Gastroesophageal sphincter (tissue), 4 donors: ENCODE measurements at regions not wholly inside any gene's neighbourhood (a gene's known extent, or its start where the extent isn't known, plus 50 kb on each side); places are given as distances from the start of the nearest gene placed in this dataset.

ENCODE experiments used
- ATAC-seq: fragments of 150-250 bp; one replicate; pipeline ENCODE4 v1.9.1; 2016; ENCODE audit warnings: mild to moderate bottlenecking, moderate library complexity
- H3K27ac ChIP-seq, 4 donors: fragments of 200-600 bp; sonication (generic) in 3 of 4; 1 replicate in 3 of 4; 2 replicates in 1 of 4; pipeline ENCODE4 v1.5.1; 2016 to 2019
- H3K27me3 ChIP-seq: fragments of 200-600 bp; sonication (generic); one replicate; pipeline ENCODE4 v1.5.1; 2019
- H3K36me3 ChIP-seq, 2 donors: fragments of 200-600 bp; sonication (generic); one replicate each; pipeline ENCODE4 v1.5.1; 2019; ENCODE audit warnings: control low read depth in 1 of 2
- H3K4me1 ChIP-seq, 3 donors: fragments of 200-600 bp; sonication (generic); 1 replicate in 2 of 3; 2 replicates in 1 of 3; pipeline ENCODE4 v1.5.1; 2016 to 2019; ENCODE audit warnings: control low read depth in 2 of 3
- H3K4me3 ChIP-seq, 2 donors: fragments of 200-600 bp; sonication (generic); one replicate each; pipeline ENCODE4 v1.5.1; 2019; ENCODE audit warnings: mild to moderate bottlenecking in 1 of 2, moderate library complexity in 1 of 2
- H3K9me3 ChIP-seq, 3 donors: fragments of 200-600 bp; sonication (generic); one replicate each; pipeline ENCODE4 v1.5.1; 2017 to 2019; ENCODE audit warnings: control low read depth in 2 of 3
- CTCF ChIP-seq, 4 experiments: fragments of 200-600 bp in 2 of 4; fragments of 450-650 bp in 2 of 4; sonication (generic) in 1 of 4; IDR thresholded peaks; one replicate each; pipeline ENCODE4 v1.5.1; 2017 to 2019; ENCODE audit warnings: antibody characterized with exemption in 4 of 4, mild to moderate bottlenecking in 2 of 4, moderate library complexity in 2 of 4
- EP300 ChIP-seq: sonication (generic); formaldehyde crosslinking; IDR thresholded peaks from one replicate; pipeline ENCODE4 v1.6.1; 2017; ENCODE audit warnings: antibody characterized with exemption, mild to moderate bottlenecking
- POLR2A ChIP-seq, 2 donors: fragments of 450-650 bp; IDR thresholded peaks; one replicate each; pipeline ENCODE4 v1.6.1; 2017; ENCODE audit warnings: antibody characterized with exemption in 2 of 2, mild to moderate bottlenecking in 2 of 2, moderate library complexity in 1 of 2
- POLR2AphosphoS5 ChIP-seq: sonication (generic); formaldehyde crosslinking; IDR thresholded peaks from one replicate; pipeline ENCODE4 v1.6.1; 2017; ENCODE audit warnings: antibody characterized with exemption
- WGBS, 2 donors: methylation state at CpG; one replicate each; pipeline ENCODE4 v1.1.5; 2018; ENCODE audit warnings: low coverage in 1 of 2; 5-methylcytosine and 5-hydroxymethylcytosine counted together

- Histone ChIP-seq H3K4me1 (no peaks in the 10 kb centered on the region), H3K9me3 (peaks cover 0 to under 1% (median 0%) of the 10 kb centered on the region in 3 donors), H3K27ac (no peak overlapping the region), H3K27me3 (no peaks in the 10 kb centered on the region), H3K4me3 (no peak overlapping the region), H3K36me3 (no peaks in the 10 kb centered on the region)
- ATAC-seq: no peak
- TF ChIP-seq POLR2A (IDR thresholded peaks at IDR 0.05) (no peak), POLR2AphosphoS5 (no peak)
- WGBS, 2 donors: 68 to 89% methylated on average over 1 to 2 of the region's 2 CpGs
Measured at GRCh38 chr2:217147818-217148217, 288.0 kb upstream of the TNP1 start.

- TF ChIP-seq POLR2AphosphoS5: no peak
- TF ChIP-seq EP300: no peak
- no peaks in the 10 kb centered on the region for H3K27me3 ChIP-seq
- H3K4me3 ChIP-seq: no peak overlapping the region
- no peak for ATAC-seq
- H3K9me3 ChIP-seq: peaks cover 0 to 9% (median 0%) of the 10 kb centered on the region in 3 donors
- 91% methylated on average over 3 to 4 of the region's 4 CpGs for WGBS, 2 donors
- no peaks in the 10 kb centered on the region for H3K36me3 ChIP-seq
- H3K4me1 ChIP-seq: no peaks in the 10 kb centered on the region
- no peak overlapping the region for H3K27ac ChIP-seq
Measured at GRCh38 chr2:217146956-217147355, 287.1 kb upstream of the TNP1 start.

- Histone ChIP-seq H3K36me3 (no peaks in the 10 kb centered on the region), H3K9me3 (peaks cover 0 to 43% (median 0%) of the 10 kb centered on the region in 3 donors), H3K27me3 (no peaks in the 10 kb centered on the region), H3K27ac (no peak overlapping the region), H3K4me1 (no peaks in the 10 kb centered on the region), H3K4me3 (no peak overlapping the region)
- 67 to 81% methylated on average over 3 of the region's 3 CpGs for WGBS, 2 donors
- TF ChIP-seq CTCF (IDR thresholded peaks at IDR 0.05) (peak in 1 of 4 experiments; percentile 36), EP300 (no peak), POLR2AphosphoS5 (no peak)
- ATAC-seq: no peak
Measured at GRCh38 chr2:217142649-217143266, 282.9 kb upstream of the TNP1 start.

- Histone ChIP-seq H3K4me3 (no peak overlapping the region), H3K27me3 (no peaks in the 10 kb centered on the region), H3K4me1 (no peaks in the 10 kb centered on the region), H3K27ac (no peak overlapping the region), H3K36me3 (no peaks in the 10 kb centered on the region), H3K9me3 (peaks cover 0 to 64% (median 0%) of the 10 kb centered on the region in 3 donors)
- 89 to 100% methylated on average over 1 to 4 of the region's 4 CpGs for WGBS, 2 donors
- TF ChIP-seq POLR2AphosphoS5: no peak
- no peak for TF ChIP-seq CTCF (IDR thresholded peaks at IDR 0.05)
- no peak for TF ChIP-seq POLR2A (IDR thresholded peaks at IDR 0.05)
- TF ChIP-seq EP300: no peak
- ATAC-seq: no peak
Measured at GRCh38 chr2:217138284-217138683, 278.4 kb upstream of the TNP1 start.

- Histone ChIP-seq H3K4me1 (no peaks in the 10 kb centered on the region), H3K27me3 (no peaks in the 10 kb centered on the region), H3K4me3 (no peak overlapping the region), H3K9me3 (no peaks in the 10 kb centered on the region), H3K27ac (no peak overlapping the region), H3K36me3 (no peaks in the 10 kb centered on the region)
- no peak for TF ChIP-seq EP300
- TF ChIP-seq POLR2A (IDR thresholded peaks at IDR 0.05): no peak
- no peak for TF ChIP-seq POLR2AphosphoS5
- TF ChIP-seq CTCF (IDR thresholded peaks at IDR 0.05): no peak
- 94 to 100% methylated on average over 2 of the region's 2 CpGs for whole genome bisulfite sequencing, 2 donors
- no peak for ATAC-seq
Measured at GRCh38 chr2:217127744-217128143, 267.9 kb upstream of the TNP1 start.

GRCh38 chr2:217125014-217125413, 265.1 kb upstream of the TNP1 start:
- H3K4me1 ChIP-seq: no peaks in the 10 kb centered on the region
- ATAC-seq: no peak
- no peak overlapping the region for H3K4me3 ChIP-seq
- WGBS, 2 donors: 91 to 100% methylated on average over 1 to 2 of the region's 3 CpGs
- H3K36me3 ChIP-seq: no peaks in the 10 kb centered on the region
- no peak overlapping the region for H3K27ac ChIP-seq
- H3K9me3 ChIP-seq: no peaks in the 10 kb centered on the region
- H3K27me3 ChIP-seq: no peaks in the 10 kb centered on the region
- TF ChIP-seq EP300: no peak
- no peak for TF ChIP-seq POLR2AphosphoS5
- TF ChIP-seq POLR2A (IDR thresholded peaks at IDR 0.05): no peak
- TF ChIP-seq CTCF (IDR thresholded peaks at IDR 0.05): no peak
